Heart left ventricle (tissue), 16 donors: ENCODE measurements at regions not wholly inside any gene's neighbourhood (a gene's known extent, or its start where the extent isn't known, plus 50 kb on each side); places are given as distances from the start of the nearest gene placed in this dataset.

Experiments
- ATAC-seq, 4 donors: fragments of 200-7000 bp; cut with Tn5 transposase; one replicate each; pipeline ENCODE4 v1.9.1; 2020 to 2022; ENCODE audit warnings: moderate library complexity in 4 of 4, mild to moderate bottlenecking in 3 of 4, moderate number of reproducible peaks in 1 of 4
- DNase-seq, 5 donors: peaks; one replicate each; pipeline ENCODE4 v3.0.0-alpha.2; 2020
- H3K27ac ChIP-seq, 12 donors: fragments of 200-600 bp; sonication (generic) in 4 of 12; one replicate each; pipeline versions ENCODE4 v1.5.0 to v1.8.0; 2016 to 2022; ENCODE audit warnings: mild to moderate bottlenecking in 2 of 12
- H3K27me3 ChIP-seq, 9 donors: fragments of 200-600 bp; sonication (generic) in 2 of 9; one replicate each; pipeline versions ENCODE4 v1.5.1 to v1.8.0; 2016 to 2022; ENCODE audit warnings: mild to moderate bottlenecking in 3 of 9
- H3K36me3 ChIP-seq, 9 donors: fragments of 200-600 bp; sonication (generic) in 2 of 9; one replicate each; pipeline versions ENCODE4 v1.5.0 to v1.8.0; 2018 to 2022; ENCODE audit warnings: mild to moderate bottlenecking in 2 of 9
- H3K4me1 ChIP-seq, 12 donors: fragments of 200-600 bp; sonication (generic) in 4 of 12; one replicate each; pipeline versions ENCODE4 v1.5.0 to v1.8.0; 2016 to 2022; ENCODE audit warnings: mild to moderate bottlenecking in 3 of 12
- H3K4me3 ChIP-seq, 12 donors: fragments of 200-600 bp; sonication (generic) in 4 of 12; one replicate each; pipeline versions ENCODE4 v1.5.0 to v1.8.0; 2017 to 2022; ENCODE audit warnings: mild to moderate bottlenecking in 9 of 12, moderate library complexity in 4 of 12
- H3K9me3 ChIP-seq, 12 donors: fragments of 200-600 bp; sonication (generic) in 4 of 12; one replicate each; pipeline versions ENCODE4 v1.5.0 to v1.8.0; 2016 to 2022; ENCODE audit warnings: mild to moderate bottlenecking in 1 of 12
- POLR2A ChIP-seq, 2 donors: fragments of 450-650 bp; IDR thresholded peaks; one replicate each; pipeline ENCODE4 v1.6.1; 2017; ENCODE audit warnings: antibody characterized with exemption in 2 of 2, mild to moderate bottlenecking in 2 of 2, moderate library complexity in 2 of 2
- WGBS, 4 donors: extraction: QIAGEN DNeasy Blood & Tissue Kit in 2 of 4; methylation state at CpG; one replicate each; pipeline versions ENCODE4 v1.1.5 to v1.1.7; 2013 to 2018; 5-methylcytosine and 5-hydroxymethylcytosine counted together
- intact Hi-C, 10 donors: fragments of 100-400 bp; cut with DNase I; formaldehyde crosslinking; loops; one replicate each; pipeline versions ENCODE4 v1.11.1 to v1.14.2; 2022
- TF ChIP-seq, protein P1 (sequence below), 12 donors: fragments of 200-600 bp; sonication (generic) in 4 of 12; IDR thresholded peaks; one replicate each; pipeline versions ENCODE4 v1.5.0 to v1.8.0; 2018 to 2022; ENCODE audit warnings: antibody characterized with exemption in 12 of 12, mild to moderate bottlenecking in 5 of 12
- donor health status: ischemic (EF 13 %, LVEDD 7.1; RV severe dilation, severe dysfunction).
- donor health status: healthy with polysubstance abuse.
- donor health status: DM: no; HTN: yes; CAD: no.
- donor health status: DM: no; HTN: no; CAD: no.
- donor health status: ischemic (EF 25% LVEDD 6.9; RV normal size, moderate dysfunction).
- donor health status: ischemic (EF 25% LVEDD 5.7; RV mildly dilated, moderate dysfunction).
- donor health status: healthy.
- donor health status: DM: yes; HTN: yes; CAD: no.
- donor health status: ischemic (EF 35%, LVEDD 5.7; RV mildly dilated, moderate dysfunction).
- donor health status: nonischemic (EF 11% LVEDD 7.7; RV severe dilation, severe dysfunction).
- donor health status: DM: yes; HTN: yes; CAD: no.
- donor health status: PGD.
- donor health status: ischemic (EF 29% LVEDD 5.4; RV normal size, mild dysfunction).
- donor health status: nonischemic (EF 23%, LVEDD 6.1; RV moderate dilation, normal function).

- Histone ChIP-seq H3K4me3 (no peak overlapping the region), H3K4me1 (no peaks in the 10 kb centered on the region), H3K27me3 (no peaks in the 10 kb centered on the region), H3K9me3 (no peaks in the 10 kb centered on the region), H3K36me3 (no peaks in the 10 kb centered on the region), H3K27ac (no peak overlapping the region)
- ATAC-seq, result no peak
- intact Hi-C loops, result no loop called here
- no peak for DNase-seq
- TF ChIP-seq POLR2A (IDR thresholded peaks at IDR 0.05), result no peak
- TF ChIP-seq, protein P1, sequence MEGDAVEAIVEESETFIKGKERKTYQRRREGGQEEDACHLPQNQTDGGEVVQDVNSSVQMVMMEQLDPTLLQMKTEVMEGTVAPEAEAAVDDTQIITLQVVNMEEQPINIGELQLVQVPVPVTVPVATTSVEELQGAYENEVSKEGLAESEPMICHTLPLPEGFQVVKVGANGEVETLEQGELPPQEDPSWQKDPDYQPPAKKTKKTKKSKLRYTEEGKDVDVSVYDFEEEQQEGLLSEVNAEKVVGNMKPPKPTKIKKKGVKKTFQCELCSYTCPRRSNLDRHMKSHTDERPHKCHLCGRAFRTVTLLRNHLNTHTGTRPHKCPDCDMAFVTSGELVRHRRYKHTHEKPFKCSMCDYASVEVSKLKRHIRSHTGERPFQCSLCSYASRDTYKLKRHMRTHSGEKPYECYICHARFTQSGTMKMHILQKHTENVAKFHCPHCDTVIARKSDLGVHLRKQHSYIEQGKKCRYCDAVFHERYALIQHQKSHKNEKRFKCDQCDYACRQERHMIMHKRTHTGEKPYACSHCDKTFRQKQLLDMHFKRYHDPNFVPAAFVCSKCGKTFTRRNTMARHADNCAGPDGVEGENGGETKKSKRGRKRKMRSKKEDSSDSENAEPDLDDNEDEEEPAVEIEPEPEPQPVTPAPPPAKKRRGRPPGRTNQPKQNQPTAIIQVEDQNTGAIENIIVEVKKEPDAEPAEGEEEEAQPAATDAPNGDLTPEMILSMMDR (IDR thresholded peaks at IDR 0.05), result no peak
These were observed 1133.8 kb upstream of the PCDH10 start for GRCh38 chr4:132015321-132015720.

DNA sequence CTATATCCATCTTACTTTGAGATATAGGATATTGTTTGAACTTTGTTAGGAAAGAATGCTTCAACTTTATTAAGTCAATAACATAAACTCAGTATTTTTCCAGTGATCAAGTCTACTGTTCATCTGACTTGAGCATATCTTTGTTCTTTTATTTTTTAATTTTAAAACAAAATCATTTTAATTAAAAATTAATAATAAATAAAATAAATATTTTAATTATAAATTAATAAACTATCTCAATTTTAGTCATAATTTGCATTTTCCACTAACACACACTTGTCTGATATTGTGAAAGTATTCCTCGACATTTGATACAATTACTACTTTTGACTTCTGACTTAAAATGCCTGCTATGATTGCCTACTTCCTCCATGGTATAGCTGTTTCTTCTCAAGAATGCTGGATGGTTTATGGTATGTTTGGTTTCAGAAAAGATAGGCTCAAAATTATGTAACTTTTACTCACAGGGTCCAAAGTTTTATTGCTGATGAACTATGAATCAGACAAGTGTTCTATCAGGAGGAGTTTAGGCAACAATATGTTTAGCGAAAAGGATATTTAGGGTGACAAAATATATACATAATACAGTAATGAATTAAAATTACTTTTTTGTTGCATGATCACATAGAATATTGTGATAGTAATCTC, 1132.3 kb upstream of the PCDH10 start:
- no peaks in the 10 kb centered on the region for H3K27me3 ChIP-seq
- TF ChIP-seq, protein P1 (IDR thresholded peaks at IDR 0.05), result no peak
- TF ChIP-seq POLR2A (IDR thresholded peaks at IDR 0.05), result no peak
- ATAC-seq (no peak), DNase-seq (no peak)
- no peak overlapping the region for H3K27ac ChIP-seq
- intact Hi-C loops, result no loop called here
- no peaks in the 10 kb centered on the region for H3K9me3 ChIP-seq
- no peaks in the 10 kb centered on the region for H3K36me3 ChIP-seq
- no peaks in the 10 kb centered on the region for H3K4me1 ChIP-seq
- WGBS, 4 donors, result 88 to 96% (median 91%) methylated on average over 2 of the region's 2 CpGs
- no peak overlapping the region for H3K4me3 ChIP-seq

DNA sequence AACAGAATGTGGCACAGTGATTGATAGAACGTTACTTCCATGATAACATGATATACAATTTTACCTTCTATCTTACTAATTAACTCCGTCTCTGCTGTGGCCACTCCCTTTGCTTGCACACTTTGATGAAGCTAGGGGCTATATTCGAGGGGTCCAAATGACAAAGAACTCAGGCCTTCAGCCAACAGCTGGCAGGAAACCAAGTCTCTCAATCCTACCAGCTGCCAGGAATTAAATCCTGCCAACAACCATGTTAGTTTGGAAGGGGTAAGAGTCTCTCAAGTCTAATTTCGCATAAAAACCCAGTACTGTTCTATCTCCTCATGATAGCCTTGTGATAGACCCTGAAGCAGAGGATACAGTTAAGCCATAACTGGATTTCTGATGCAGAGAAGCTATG, 1122.9 kb upstream of the PCDH10 start:
- ATAC-seq (no peak), DNase-seq (no peak)
- Histone ChIP-seq H3K4me3 (no peak overlapping the region), H3K4me1 (no peaks in the 10 kb centered on the region), H3K36me3 (no peaks in the 10 kb centered on the region), H3K27me3 (no peaks in the 10 kb centered on the region), H3K9me3 (peaks cover 0 to 4% (median 0%) of the 10 kb centered on the region in 12 donors), H3K27ac (no peak overlapping the region)
- 18 to 39% (median 25%) methylated on average over 4 of the region's 4 CpGs for WGBS, 4 donors
- TF ChIP-seq, protein P1 (IDR thresholded peaks at IDR 0.05), result no peak
- no peak for TF ChIP-seq POLR2A (IDR thresholded peaks at IDR 0.05)
- intact Hi-C loops, result no loop called here

GRCh38 chr4:132026816-132027215, 1122.3 kb upstream of the PCDH10 start:
- Histone ChIP-seq H3K36me3 (no peaks in the 10 kb centered on the region), H3K4me3 (no peak overlapping the region), H3K4me1 (no peaks in the 10 kb centered on the region), H3K9me3 (peaks cover 0 to 4% (median 0%) of the 10 kb centered on the region in 12 donors), H3K27ac (no peak overlapping the region), H3K27me3 (no peaks in the 10 kb centered on the region)
- WGBS, 4 donors, result 59 to 68% (median 63%) methylated on average over 4 of the region's 4 CpGs
- ATAC-seq (no peak), DNase-seq (no peak)
- intact Hi-C loops, result no loop called here
- no peak for TF ChIP-seq POLR2A (IDR thresholded peaks at IDR 0.05)
- TF ChIP-seq, protein P1 (IDR thresholded peaks at IDR 0.05), result no peak
